HEK293 (cell line): ENCODE measurements at regions not wholly inside any gene's neighbourhood (a gene's known extent, or its start where the extent isn't known, plus 50 kb on each side); places are given as distances from the start of the nearest gene placed in this dataset.

Experiments
- ZNF426 ChIP-seq: fragments of 450-650 bp; formaldehyde crosslinking; IDR thresholded peaks from 2 replicates; pipeline ENCODE4 v1.5.1; 2017; ENCODE audit warnings: missing biosample characterization, missing genetic modification characterization, mild to moderate bottlenecking, inconsistent platforms, moderate library complexity
- ZNF555 ChIP-seq: fragments of 450-650 bp; formaldehyde crosslinking; conservative IDR thresholded peaks from 2 replicates; pipeline ENCODE4 v1.5.1; 2017; ENCODE audit warnings: missing biosample characterization, mild to moderate bottlenecking, missing genetic modification characterization, inconsistent platforms
- ZNF660 ChIP-seq: fragments of 450-650 bp; IDR thresholded peaks from 2 replicates; pipeline ENCODE4 v1.5.1; 2018; ENCODE audit warnings: missing biosample characterization, mild to moderate bottlenecking, missing genetic modification characterization
- TF ChIP-seq, protein P1 (sequence below): fragments of 450-650 bp; formaldehyde crosslinking; IDR thresholded peaks from 2 replicates; pipeline ENCODE4 v1.5.1; 2016; ENCODE audit warnings: missing biosample characterization, missing genetic modification characterization
- TF ChIP-seq, protein P2 (sequence below): IDR thresholded peaks from 2 replicates; pipeline ENCODE4 v1.6.1; 2011; ENCODE audit warnings: mild to moderate bottlenecking, low read depth, low read length, borderline replicate concordance

DNA sequence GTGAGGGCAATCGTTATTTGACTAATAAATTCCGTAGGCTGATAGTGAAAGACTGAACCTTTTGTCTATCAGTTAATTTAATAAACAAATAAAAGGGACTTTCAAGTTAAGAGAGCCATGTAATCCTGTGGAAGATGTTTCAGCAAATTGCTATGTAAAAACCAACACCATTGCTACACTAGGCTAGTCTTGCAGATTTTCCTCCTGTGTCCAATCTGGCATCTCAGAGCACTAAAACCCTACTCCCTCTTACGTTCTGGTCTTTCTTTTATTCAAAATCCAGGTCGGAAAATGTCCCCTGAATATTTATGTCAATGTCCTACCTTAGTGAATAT, 478.8 kb upstream of the TNC start:
- TF ChIP-seq, protein P1, sequence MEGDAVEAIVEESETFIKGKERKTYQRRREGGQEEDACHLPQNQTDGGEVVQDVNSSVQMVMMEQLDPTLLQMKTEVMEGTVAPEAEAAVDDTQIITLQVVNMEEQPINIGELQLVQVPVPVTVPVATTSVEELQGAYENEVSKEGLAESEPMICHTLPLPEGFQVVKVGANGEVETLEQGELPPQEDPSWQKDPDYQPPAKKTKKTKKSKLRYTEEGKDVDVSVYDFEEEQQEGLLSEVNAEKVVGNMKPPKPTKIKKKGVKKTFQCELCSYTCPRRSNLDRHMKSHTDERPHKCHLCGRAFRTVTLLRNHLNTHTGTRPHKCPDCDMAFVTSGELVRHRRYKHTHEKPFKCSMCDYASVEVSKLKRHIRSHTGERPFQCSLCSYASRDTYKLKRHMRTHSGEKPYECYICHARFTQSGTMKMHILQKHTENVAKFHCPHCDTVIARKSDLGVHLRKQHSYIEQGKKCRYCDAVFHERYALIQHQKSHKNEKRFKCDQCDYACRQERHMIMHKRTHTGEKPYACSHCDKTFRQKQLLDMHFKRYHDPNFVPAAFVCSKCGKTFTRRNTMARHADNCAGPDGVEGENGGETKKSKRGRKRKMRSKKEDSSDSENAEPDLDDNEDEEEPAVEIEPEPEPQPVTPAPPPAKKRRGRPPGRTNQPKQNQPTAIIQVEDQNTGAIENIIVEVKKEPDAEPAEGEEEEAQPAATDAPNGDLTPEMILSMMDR (tag by site-specific recombination), result no peak
- no peak for TF ChIP-seq ZNF660 (tag by site-specific recombination)
- TF ChIP-seq, protein P2, sequence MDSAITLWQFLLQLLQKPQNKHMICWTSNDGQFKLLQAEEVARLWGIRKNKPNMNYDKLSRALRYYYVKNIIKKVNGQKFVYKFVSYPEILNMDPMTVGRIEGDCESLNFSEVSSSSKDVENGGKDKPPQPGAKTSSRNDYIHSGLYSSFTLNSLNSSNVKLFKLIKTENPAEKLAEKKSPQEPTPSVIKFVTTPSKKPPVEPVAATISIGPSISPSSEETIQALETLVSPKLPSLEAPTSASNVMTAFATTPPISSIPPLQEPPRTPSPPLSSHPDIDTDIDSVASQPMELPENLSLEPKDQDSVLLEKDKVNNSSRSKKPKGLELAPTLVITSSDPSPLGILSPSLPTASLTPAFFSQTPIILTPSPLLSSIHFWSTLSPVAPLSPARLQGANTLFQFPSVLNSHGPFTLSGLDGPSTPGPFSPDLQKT, result no peak
- TF ChIP-seq ZNF555 (tag by site-specific recombination), result no peak
- no peak for TF ChIP-seq ZNF426 (tag by site-specific recombination)
